PC-3 (cell line): ENCODE measurements at regions not wholly inside any gene's neighbourhood (a gene's known extent, or its start where the extent isn't known, plus 50 kb on each side); places are given as distances from the start of the nearest gene placed in this dataset.

Source experiments
- ATAC-seq: fragments of 200-7000 bp; cut with Tn5 transposase; 2 replicates; pipeline ENCODE4 v1.9.1; 2020; ENCODE audit warnings: mild to moderate bottlenecking, moderate library complexity
- BruUV-seq: library from RNA; stranded (reverse); fragments of 400-500 nt; replicated peaks from 2 replicates; lab custom pipeline; 2021; lab: Mats Ljungman, UMichigan
- CTCF ChIA-PET: fragments of 300-600 bp; sonication (Branson Sonifier 250); formaldehyde crosslinking; loops from one replicate; lab custom pipeline; 2022; ENCODE audit warnings: antibody characterized with exemption; lab: Charles Lee
- POLR2A ChIA-PET: fragments of 300-600 bp; sonication (Branson Sonifier 250); formaldehyde crosslinking; loops from one replicate; lab custom pipeline; 2022; ENCODE audit warnings: antibody characterized with exemption; ENCODE audit not compliant: unreplicated experiment; lab: Charles Lee
- DNase-seq: peaks from one replicate; pipeline ENCODE4 v3.0.0-alpha.2; 2015
- H2AFZ ChIP-seq: fragments of 300-600 bp; sonication (generic); 2 replicates; pipeline ENCODE4 v1.6.0; 2016; ENCODE audit warnings: antibody characterized with exemption, low read length
- H3F3A ChIP-seq: fragments of 300-600 bp; sonication (generic); one replicate; pipeline ENCODE4 v1.6.0; 2017; ENCODE audit warnings: antibody characterized with exemption, low read length, control low read depth, mild to moderate bottlenecking; ENCODE audit not compliant: unreplicated experiment
- H3K27ac ChIP-seq: fragments of 300-600 bp; sonication (generic); 2 replicates; pipeline ENCODE4 v1.5.1; 2016; ENCODE audit warnings: mild to moderate bottlenecking, low read length
- H3K27me3 ChIP-seq: fragments of 300-600 bp; sonication (generic); 2 replicates; pipeline ENCODE4 v1.6.1; 2016; ENCODE audit warnings: low read length, mixed read lengths
- H3K36me3 ChIP-seq: fragments of 300-600 bp; sonication (generic); 2 replicates; pipeline ENCODE4 v1.6.1; 2016; ENCODE audit warnings: low read depth, mixed run types, low read length, mixed read lengths
- H3K4me1 ChIP-seq: fragments of 300-600 bp; sonication (generic); 2 replicates; pipeline ENCODE4 v1.5.1; 2016; ENCODE audit warnings: low read length; ENCODE audit not compliant: insufficient read depth
- H3K4me2 ChIP-seq: fragments of 300-600 bp; sonication (generic); 2 replicates; pipeline ENCODE4 v1.6.0; 2016; ENCODE audit warnings: low read length
- H3K4me3 ChIP-seq: fragments of 300-600 bp; sonication (generic); 2 replicates; pipeline ENCODE4 v1.5.1; 2016; ENCODE audit warnings: mild to moderate bottlenecking, low read length, mixed read lengths
- H3K79me2 ChIP-seq: fragments of 300-600 bp; sonication (generic); 2 replicates; pipeline ENCODE4 v1.6.1; 2017; ENCODE audit warnings: low read length, mixed read lengths
- H3K9ac ChIP-seq: fragments of 300-600 bp; sonication (generic); 2 replicates; pipeline ENCODE4 v1.6.0; 2016; ENCODE audit warnings: mild to moderate bottlenecking, low read length
- H3K9me2 ChIP-seq: fragments of 300-600 bp; sonication (generic); replicated peaks from 2 replicates; pipeline ENCODE4 v1.6.1; 2016; ENCODE audit warnings: mixed run types, low read length, mixed read lengths
- H3K9me3 ChIP-seq: fragments of 300-600 bp; sonication (generic); 2 replicates; pipeline ENCODE4 v1.6.1; 2016; ENCODE audit warnings: low read length, mixed read lengths
- H4K20me1 ChIP-seq: fragments of 300-600 bp; sonication (generic); 2 replicates; pipeline ENCODE4 v1.6.1; 2016; ENCODE audit warnings: low read length, mixed read lengths
- EZH2 ChIP-seq: fragments of 300-600 bp; sonication (generic); IDR thresholded peaks from one replicate; pipeline ENCODE4 v1.6.1; 2017; ENCODE audit warnings: antibody characterized with exemption, mild to moderate bottlenecking, low read length; ENCODE audit not compliant: unreplicated experiment
- EZH2phosphoT487 ChIP-seq: fragments of 300-600 bp; sonication (generic); IDR thresholded peaks from 2 replicates; pipeline ENCODE4 v1.6.1; 2018; ENCODE audit warnings: mild to moderate bottlenecking, antibody characterized with exemption, low read length, borderline replicate concordance
- intact Hi-C: fragments of 100-400 bp; cut with micrococcal nuclease; formaldehyde crosslinking; loops from 2 replicates; pipeline ENCODE4 v1.9.0; 2023
- TF ChIP-seq, protein P1 (sequence below): fragments of 300-600 bp; sonication (generic); conservative IDR thresholded peaks from 2 replicates; pipeline ENCODE4 v1.5.1; 2017; ENCODE audit warnings: antibody characterized with exemption, low read depth, mild to moderate bottlenecking, low read length

DNA sequence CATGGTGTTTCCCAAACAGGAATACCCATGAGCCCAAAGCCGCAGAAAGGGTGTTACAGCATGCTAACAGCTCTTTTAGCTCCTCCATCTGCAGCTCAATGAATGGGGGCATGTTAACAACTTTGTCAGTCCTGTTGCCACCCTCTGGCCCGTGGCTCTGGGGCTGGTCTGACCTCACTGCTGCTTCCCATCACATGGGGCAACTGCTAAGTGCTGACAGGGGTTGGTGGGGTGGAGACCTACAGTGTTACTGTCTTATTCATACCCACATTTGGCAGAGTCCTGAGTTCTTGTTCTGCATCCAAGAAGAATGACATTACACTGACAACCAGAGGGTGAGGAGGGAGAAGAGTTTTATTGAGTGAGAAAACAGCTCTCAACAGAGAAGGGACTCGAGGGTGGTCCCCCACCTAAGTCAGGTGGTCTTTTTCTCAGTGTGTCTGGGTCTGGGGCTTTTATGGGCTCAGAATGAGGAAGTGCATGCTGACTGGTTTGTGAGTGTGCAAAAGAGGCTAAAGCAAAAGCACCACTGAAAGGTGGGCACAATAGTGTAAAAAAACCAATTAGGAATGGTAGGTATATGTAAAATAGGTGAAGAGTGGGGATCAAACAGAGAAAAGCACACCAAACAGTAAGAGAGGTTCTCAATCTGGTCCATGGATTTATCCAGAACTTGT, 1952.0 kb upstream of the PCDH20 start:
- Histone ChIP-seq H3K27me3 (no peaks in the 10 kb centered on the region), H3K4me3 (no peak overlapping the region), H3K27ac (no peak overlapping the region), H4K20me1 (no peaks in the 10 kb centered on the region), H3K36me3 (no peaks in the 10 kb centered on the region), H3F3A (no peaks in the 10 kb centered on the region), H3K9ac (no peak overlapping the region), H3K9me3 (no peaks in the 10 kb centered on the region), H3K4me1 (no peaks in the 10 kb centered on the region), H3K9me2 (no peaks in the 10 kb centered on the region), H2AFZ (no peak overlapping the region), H3K79me2 (no peaks in the 10 kb centered on the region), H3K4me2 (no peak overlapping the region)
- TF ChIP-seq EZH2 (no peak), EZH2phosphoT487 (no peak)
- TF ChIP-seq, protein P1, sequence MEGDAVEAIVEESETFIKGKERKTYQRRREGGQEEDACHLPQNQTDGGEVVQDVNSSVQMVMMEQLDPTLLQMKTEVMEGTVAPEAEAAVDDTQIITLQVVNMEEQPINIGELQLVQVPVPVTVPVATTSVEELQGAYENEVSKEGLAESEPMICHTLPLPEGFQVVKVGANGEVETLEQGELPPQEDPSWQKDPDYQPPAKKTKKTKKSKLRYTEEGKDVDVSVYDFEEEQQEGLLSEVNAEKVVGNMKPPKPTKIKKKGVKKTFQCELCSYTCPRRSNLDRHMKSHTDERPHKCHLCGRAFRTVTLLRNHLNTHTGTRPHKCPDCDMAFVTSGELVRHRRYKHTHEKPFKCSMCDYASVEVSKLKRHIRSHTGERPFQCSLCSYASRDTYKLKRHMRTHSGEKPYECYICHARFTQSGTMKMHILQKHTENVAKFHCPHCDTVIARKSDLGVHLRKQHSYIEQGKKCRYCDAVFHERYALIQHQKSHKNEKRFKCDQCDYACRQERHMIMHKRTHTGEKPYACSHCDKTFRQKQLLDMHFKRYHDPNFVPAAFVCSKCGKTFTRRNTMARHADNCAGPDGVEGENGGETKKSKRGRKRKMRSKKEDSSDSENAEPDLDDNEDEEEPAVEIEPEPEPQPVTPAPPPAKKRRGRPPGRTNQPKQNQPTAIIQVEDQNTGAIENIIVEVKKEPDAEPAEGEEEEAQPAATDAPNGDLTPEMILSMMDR: no peak
- ChIA-PET CTCF (no interaction called here), POLR2A (no interaction called here)
- no peak for DNase-seq
- BruUV-seq: no TSS peak
- intact Hi-C loops: no loop called here
- no peak for ATAC-seq

DNA sequence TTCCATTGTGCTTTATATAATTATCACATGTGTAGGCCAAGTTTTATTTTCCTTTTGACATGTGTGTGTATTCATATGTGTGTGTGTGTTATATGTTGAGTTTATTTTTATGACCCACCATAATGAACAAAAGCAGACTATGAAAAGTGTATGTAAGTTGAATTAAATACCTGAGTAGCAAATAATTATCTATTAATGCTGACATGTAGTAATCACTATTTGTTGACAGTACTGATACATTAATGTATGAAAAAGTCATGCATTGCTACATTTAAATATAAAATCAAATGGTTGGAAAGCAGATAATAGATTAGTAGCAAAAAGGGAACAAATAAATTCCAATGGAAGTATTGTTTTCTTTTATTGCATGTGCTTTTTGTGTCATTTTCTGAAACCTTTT, 1948.5 kb upstream of the PCDH20 start:
- Histone ChIP-seq H3K36me3 (no peaks in the 10 kb centered on the region), H3F3A (no peaks in the 10 kb centered on the region), H3K9ac (no peak overlapping the region), H4K20me1 (no peaks in the 10 kb centered on the region), H3K27me3 (no peaks in the 10 kb centered on the region), H3K4me3 (no peak overlapping the region), H3K9me3 (no peaks in the 10 kb centered on the region), H3K4me2 (no peak overlapping the region), H3K4me1 (no peaks in the 10 kb centered on the region), H3K9me2 (no peaks in the 10 kb centered on the region), H3K79me2 (no peaks in the 10 kb centered on the region), H2AFZ (no peak overlapping the region), H3K27ac (no peak overlapping the region)
- ChIA-PET POLR2A (no interaction called here), CTCF (no interaction called here)
- TF ChIP-seq EZH2: no peak
- TF ChIP-seq, protein P1: no peak
- TF ChIP-seq EZH2phosphoT487: no peak
- no peak for ATAC-seq
- no peak for DNase-seq
- BruUV-seq: no TSS peak
- intact Hi-C loops: no loop called here

DNA sequence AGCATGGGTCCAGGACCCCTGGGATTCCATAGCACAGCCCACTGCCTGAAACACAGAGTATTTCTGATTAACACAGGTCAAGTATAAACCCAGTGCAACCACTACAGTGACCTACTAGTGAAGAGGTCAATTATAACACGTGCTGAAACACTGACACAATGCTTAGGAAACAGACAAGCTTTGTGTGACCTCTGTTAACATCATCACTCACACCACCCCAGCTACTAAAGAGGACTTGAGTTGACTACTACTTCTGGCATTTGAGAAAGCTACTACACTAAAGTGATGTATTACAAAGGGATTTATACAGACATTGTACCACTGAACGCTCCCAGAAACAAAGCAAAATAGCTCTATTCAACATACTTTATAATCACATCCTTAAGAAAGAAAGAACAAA, 1935.9 kb upstream of the PCDH20 start:
- Histone ChIP-seq H3K9me3 (no peaks in the 10 kb centered on the region), H4K20me1 (no peaks in the 10 kb centered on the region), H3K27me3 (no peaks in the 10 kb centered on the region), H3K79me2 (no peaks in the 10 kb centered on the region), H2AFZ (no peak overlapping the region), H3F3A (no peaks in the 10 kb centered on the region), H3K4me1 (no peaks in the 10 kb centered on the region), H3K4me3 (no peak overlapping the region), H3K27ac (no peak overlapping the region), H3K4me2 (no peak overlapping the region), H3K9me2 (no peaks in the 10 kb centered on the region), H3K36me3 (no peaks in the 10 kb centered on the region), H3K9ac (no peak overlapping the region)
- BruUV-seq: no TSS peak
- CTCF ChIA-PET: no interaction called here
- TF ChIP-seq EZH2 (no peak), EZH2phosphoT487 (no peak)
- TF ChIP-seq, protein P1: no peak
- ATAC-seq (no peak), DNase-seq (no peak)
- POLR2A ChIA-PET: no interaction called here
- intact Hi-C loops: no loop called here
